Esophagus (tissue), 2 donors: ENCODE measurements at regions not wholly inside any gene's neighbourhood (a gene's known extent, or its start where the extent isn't known, plus 50 kb on each side); places are given as distances from the start of the nearest gene placed in this dataset.
A peak's percentile ranks its signal among the peaks of the same experiment; 100 is the strongest.
"Not testable (repeated sequence)": the region's sequence is repeated elsewhere in the genome, so short reads cannot be mapped to it uniquely, and the experiment has no call there.

Source experiments
- H3K27ac ChIP-seq, 2 donors: one replicate each; pipeline ENCODE4 v1.5.1; 2013; ENCODE audit warnings: low read depth in 2 of 2, mild to moderate bottlenecking in 2 of 2, inconsistent platforms in 1 of 2, low read length in 1 of 2, moderate library complexity in 1 of 2
- H3K27me3 ChIP-seq, 2 donors: one replicate each; pipeline ENCODE4 v1.6.1; 2013; ENCODE audit warnings: low read length in 2 of 2, control low read depth in 1 of 2, mild to moderate bottlenecking in 1 of 2; ENCODE audit not compliant: insufficient read depth in 2 of 2, control insufficient read depth in 1 of 2
- H3K36me3 ChIP-seq, 2 donors: one replicate each; pipeline ENCODE4 v1.6.1; 2013; ENCODE audit warnings: low read length in 1 of 2; ENCODE audit not compliant: control insufficient read depth in 2 of 2, insufficient read depth in 2 of 2
- H3K4me1 ChIP-seq, 2 donors: one replicate each; pipeline ENCODE4 v1.6.1; 2013; ENCODE audit warnings: low read length in 1 of 2; ENCODE audit not compliant: control insufficient read depth in 2 of 2, insufficient read depth in 2 of 2
- H3K4me3 ChIP-seq, 2 donors: one replicate each; pipeline ENCODE4 v1.5.1; 2013; ENCODE audit warnings: low read length in 2 of 2, mild to moderate bottlenecking in 2 of 2, low read depth in 1 of 2, moderate library complexity in 1 of 2
- H3K9me3 ChIP-seq, 2 donors: one replicate each; pipeline ENCODE4 v1.6.1; 2013; ENCODE audit warnings: mild to moderate bottlenecking in 2 of 2, low read depth in 1 of 2, low read length in 1 of 2, moderate library complexity in 1 of 2; ENCODE audit not compliant: control insufficient read depth in 2 of 2, insufficient read depth in 1 of 2
- WGBS, 2 donors: extraction: QIAGEN DNeasy Blood & Tissue Kit; methylation state at CpG; one replicate each; pipeline ENCODE4 v1.1.7; 2013; 5-methylcytosine and 5-hydroxymethylcytosine counted together
- donor health status: healthy with polysubstance abuse.
- donor health status: Bipolar disorder and iron deficiency.

- no peaks in the 10 kb centered on the region for H3K4me1 ChIP-seq
- no peaks in the 10 kb centered on the region for H3K27me3 ChIP-seq
- no peak overlapping the region for H3K27ac ChIP-seq
- no peaks in the 10 kb centered on the region for H3K9me3 ChIP-seq
- H3K36me3 ChIP-seq: no peaks in the 10 kb centered on the region
- WGBS, 2 donors: 79 to 82% methylated on average over 4 of the region's 4 CpGs
- H3K4me3 ChIP-seq: no peak overlapping the region
Measured at GRCh38 chr14:97993508-97994019, 1196.4 kb downstream of the VRK1 start.

- Histone ChIP-seq H3K4me3 (no peak overlapping the region), H3K4me1 (no peaks in the 10 kb centered on the region), H3K36me3 (no peaks in the 10 kb centered on the region), H3K9me3 (no peaks in the 10 kb centered on the region), H3K27ac (peak overlapping the region; percentile 10 to 47), H3K27me3 (no peaks in the 10 kb centered on the region)
- 57 to 74% methylated on average over 5 of the region's 5 CpGs for WGBS, 2 donors
Measured at GRCh38 chr14:97994020-97994531, 1196.9 kb downstream of the VRK1 start.

- WGBS, 2 donors: 94 to 97% methylated on average over 2 of the region's 2 CpGs
- H3K9me3 ChIP-seq: no peaks in the 10 kb centered on the region
- H3K4me1 ChIP-seq: no peaks in the 10 kb centered on the region
- no peaks in the 10 kb centered on the region for H3K36me3 ChIP-seq
- H3K27me3 ChIP-seq: no peaks in the 10 kb centered on the region
- H3K27ac ChIP-seq: peak overlapping the region in 1 of 2 donors; percentile 19
- H3K4me3 ChIP-seq: no peak overlapping the region
Measured at GRCh38 chr14:97995038-97995437, 1197.9 kb downstream of the VRK1 start.

- Histone ChIP-seq H3K27me3 (no peaks in the 10 kb centered on the region), H3K27ac (no peak overlapping the region), H3K4me1 (no peaks in the 10 kb centered on the region), H3K4me3 (no peak overlapping the region), H3K9me3 (no peaks in the 10 kb centered on the region), H3K36me3 (no peaks in the 10 kb centered on the region)
- 78 to 82% methylated on average over 2 of the region's 2 CpGs for WGBS, 2 donors
Measured at GRCh38 chr14:97995531-97995930, 1198.3 kb downstream of the VRK1 start.

GRCh38 chr14:98006008-98006407 is 1208.8 kb downstream of the VRK1 start:
- H3K36me3 ChIP-seq: no peaks in the 10 kb centered on the region
- 88 to 89% methylated on average over 7 of the region's 7 CpGs for WGBS, 2 donors

GRCh38 chr14:98008381-98009113 is 1211.4 kb downstream of the VRK1 start:
- Histone ChIP-seq H3K36me3 (no peaks in the 10 kb centered on the region), H3K9me3 (no peaks in the 10 kb centered on the region), H3K4me3 (no peak overlapping the region), H3K4me1 (no peaks in the 10 kb centered on the region), H3K27me3 (no peaks in the 10 kb centered on the region), H3K27ac (no peak overlapping the region)
- WGBS, 2 donors: 79 to 86% methylated on average over 4 of the region's 4 CpGs

More at GRCh38 chr14:98006008-98006407, 1208.8 kb downstream of the VRK1 start:
- Histone ChIP-seq H3K4me1 (no peaks in the 10 kb centered on the region), H3K9me3 (no peaks in the 10 kb centered on the region), H3K4me3 (no peak overlapping the region), H3K27ac (no peak overlapping the region), H3K27me3 (no peaks in the 10 kb centered on the region)

- H3K36me3 ChIP-seq, H3K27me3 ChIP-seq, H3K4me3 ChIP-seq, H3K4me1 ChIP-seq, H3K9me3 ChIP-seq, H3K27ac ChIP-seq: not testable (repeated sequence)
- WGBS, 2 donors: 57 to 73% methylated on average over 3 of the region's 3 CpGs
Measured at GRCh38 chr14:98009177-98009576, 1212.0 kb downstream of the VRK1 start.

GRCh38 chr14:98010784-98011183 is 1213.6 kb downstream of the VRK1 start:
- Histone ChIP-seq H3K4me3 (no peak overlapping the region), H3K9me3 (no peaks in the 10 kb centered on the region), H3K27ac (no peak overlapping the region), H3K27me3 (no peaks in the 10 kb centered on the region), H3K36me3 (no peaks in the 10 kb centered on the region), H3K4me1 (no peaks in the 10 kb centered on the region)
- WGBS, 2 donors: 56 to 64% methylated on average over 2 of the region's 2 CpGs

- 57 to 59% methylated on average over 3 of the region's 3 CpGs for WGBS, 2 donors
- H3K36me3 ChIP-seq: no peaks in the 10 kb centered on the region
- H3K9me3 ChIP-seq: no peaks in the 10 kb centered on the region
Measured at GRCh38 chr14:98014851-98015615, 1217.9 kb downstream of the VRK1 start.

More at GRCh38 chr14:98014851-98015615, 1217.9 kb downstream of the VRK1 start:
- no peak overlapping the region for H3K4me3 ChIP-seq
- H3K27me3 ChIP-seq: no peaks in the 10 kb centered on the region
- H3K4me1 ChIP-seq: no peaks in the 10 kb centered on the region
- H3K27ac ChIP-seq: no peak overlapping the region
